Cardiac fibroblast (primary cell): ENCODE measurements at regions not wholly inside any gene's neighbourhood (a gene's known extent, or its start where the extent isn't known, plus 50 kb on each side); places are given as distances from the start of the nearest gene placed in this dataset.

Source experiments
- DNase-seq, 2 donors: peaks; one replicate each; pipeline versions ENCODE4 v3.0.0 to v3.0.0-alpha.2; 2010; ENCODE audit warnings: low read depth in 2 of 2
- H3K4me3 ChIP-seq, 2 donors: replicated peaks in 1 of 2; 1 replicate in 1 of 2; 2 replicates in 1 of 2; pipeline ENCODE4 v1.5.1; 2011; ENCODE audit warnings: low read depth in 2 of 2, low read length in 2 of 2, mild to moderate bottlenecking in 2 of 2, moderate library complexity in 1 of 2
- CTCF ChIP-seq: IDR thresholded peaks from one replicate; pipeline ENCODE4 v1.5.1; 2011; ENCODE audit warnings: low read depth, mild to moderate bottlenecking, low read length, inconsistent platforms

GRCh38 chr1:115412286-115412685 lies 74.2 kb upstream of the NGF start:
- H3K4me3 ChIP-seq = no peak overlapping the region
- peak in 1 of 2 donors; percentile 22 for DNase-seq
- TF ChIP-seq CTCF = no peak

- DNase-seq = peak; percentile 73 to 84
- H3K4me3 ChIP-seq = no peak overlapping the region
- TF ChIP-seq CTCF = no peak
Observed at GRCh38 chr1:115411371-115412063, 73.5 kb upstream of the NGF start.

- DNase-seq = peak; percentile 30 to 38
- no peak for TF ChIP-seq CTCF
Observed at GRCh38 chr1:115409094-115410015, 71.3 kb upstream of the NGF start.

GRCh38 chr1:115408533-115408932 lies 70.5 kb upstream of the NGF start:
- no peak for TF ChIP-seq CTCF
- peak in 1 of 2 donors; percentile 36 for DNase-seq
- no peak overlapping the region for H3K4me3 ChIP-seq

More at GRCh38 chr1:115409094-115410015, 71.3 kb upstream of the NGF start:
- no peak overlapping the region for H3K4me3 ChIP-seq

GRCh38 chr1:115404911-115405310 lies 66.9 kb upstream of the NGF start:
- no peak for TF ChIP-seq CTCF
- H3K4me3 ChIP-seq = no peak overlapping the region
- DNase-seq = no peak

GRCh38 chr1:115402753-115403184 lies 64.7 kb upstream of the NGF start:
- peak in 1 of 2 donors; percentile 10 for DNase-seq
- TF ChIP-seq CTCF = no peak

More at GRCh38 chr1:115402753-115403184, 64.7 kb upstream of the NGF start:
- H3K4me3 ChIP-seq = no peak overlapping the region
